CD4-positive, alpha-beta T cell (primary cell): ENCODE measurements at regions not wholly inside any gene's neighbourhood (a gene's known extent, or its start where the extent isn't known, plus 50 kb on each side); places are given as distances from the start of the nearest gene placed in this dataset.

Source experiments
- ATAC-seq: fragments of 200-7000 bp; cut with Tn5 transposase; one replicate; pipeline ENCODE4 v1.10.0; 2022; ENCODE audit warnings: mild to moderate bottlenecking; ENCODE audit not compliant: poor library complexity
- CTCF ChIA-PET: fragments of 350-600 bp; sonication (Branson Sonifier 250); formaldehyde crosslinking; loops from one replicate; lab custom pipeline; 2021; ENCODE audit warnings: antibody characterized with exemption, inconsistent platforms; lab: Charles Lee
- POLR2A ChIA-PET: fragments of 350-600 bp; sonication (Branson Sonifier 250); formaldehyde crosslinking; loops from one replicate; lab custom pipeline; 2021; ENCODE audit warnings: antibody characterized with exemption, inconsistent platforms; lab: Charles Lee
- DNase-seq, 14 experiments: peaks; one replicate each; pipeline ENCODE4 v3.0.0-alpha.2; 2013 to 2020; ENCODE audit warnings: mixed read lengths in 2 of 14
- H3K27ac ChIP-seq, 2 donors: one replicate each; pipeline versions ENCODE4 v1.5.1 to v1.7.0; 2013; ENCODE audit warnings: low read length in 2 of 2, low read depth in 1 of 2, mild to moderate bottlenecking in 1 of 2
- H3K27me3 ChIP-seq, 2 experiments: 1 replicate in 1 of 2; 2 replicates in 1 of 2; pipeline versions ENCODE4 v1.6.1 to v1.7.0; 2013; ENCODE audit warnings: low read length in 2 of 2, control low read depth in 1 of 2, mild to moderate bottlenecking in 1 of 2, moderate library complexity in 1 of 2; ENCODE audit not compliant: insufficient read depth in 2 of 2, control insufficient read depth in 1 of 2
- H3K36me3 ChIP-seq: one replicate; pipeline ENCODE4 v1.6.1; 2013; ENCODE audit warnings: low read length, control low read depth; ENCODE audit not compliant: insufficient read depth
- H3K4me1 ChIP-seq: one replicate; pipeline ENCODE4 v1.6.1; 2013; ENCODE audit warnings: low read length, control low read depth; ENCODE audit not compliant: insufficient read depth
- H3K4me3 ChIP-seq: one replicate; pipeline ENCODE4 v1.5.1; 2013; ENCODE audit warnings: mild to moderate bottlenecking, low read length, moderate library complexity
- H3K9me3 ChIP-seq, 2 experiments: 1 replicate in 1 of 2; 2 replicates in 1 of 2; pipeline versions ENCODE4 v1.6.1 to v1.7.0; 2013; ENCODE audit warnings: low read length in 2 of 2, mild to moderate bottlenecking in 2 of 2, control low read depth in 1 of 2, moderate library complexity in 1 of 2; ENCODE audit not compliant: control insufficient read depth in 1 of 2, insufficient read depth in 1 of 2
- H3K27ac Mint-ChIP-seq: one replicate; pipeline ENCODE4 v1.8.0; 2020; ENCODE audit warnings: mixed read lengths
- H3K27me3 Mint-ChIP-seq: one replicate; pipeline ENCODE4 v1.8.0; 2021; ENCODE audit warnings: mixed read lengths
- H3K36me3 Mint-ChIP-seq: one replicate; pipeline ENCODE4 v1.8.0; 2021; ENCODE audit warnings: low read depth, mixed read lengths
- H3K4me1 Mint-ChIP-seq: one replicate; pipeline ENCODE4 v1.8.0; 2021; ENCODE audit warnings: low read depth, mixed read lengths
- H3K4me3 Mint-ChIP-seq: one replicate; pipeline ENCODE4 v1.8.0; 2020; ENCODE audit warnings: mild to moderate bottlenecking, mixed read lengths
- H3K9me3 Mint-ChIP-seq: one replicate; pipeline ENCODE4 v1.8.0; 2020; ENCODE audit warnings: mixed read lengths
- intact Hi-C, 2 experiments: fragments of 100-400 bp; cut with DNase I in 1 of 2; cut with micrococcal nuclease in 1 of 2; formaldehyde crosslinking; loops; one replicate each; pipeline versions ENCODE4 v1.15.1 to v1.9.0; 2023 to 2025; cut with DNase I, micrococcal nuclease
- TF ChIP-seq, protein P1 (sequence below): fragments of 200-600 bp; IDR thresholded peaks from one replicate; pipeline ENCODE4 v1.8.0; 2022; ENCODE audit warnings: antibody characterized with exemption, mild to moderate bottlenecking

DNA sequence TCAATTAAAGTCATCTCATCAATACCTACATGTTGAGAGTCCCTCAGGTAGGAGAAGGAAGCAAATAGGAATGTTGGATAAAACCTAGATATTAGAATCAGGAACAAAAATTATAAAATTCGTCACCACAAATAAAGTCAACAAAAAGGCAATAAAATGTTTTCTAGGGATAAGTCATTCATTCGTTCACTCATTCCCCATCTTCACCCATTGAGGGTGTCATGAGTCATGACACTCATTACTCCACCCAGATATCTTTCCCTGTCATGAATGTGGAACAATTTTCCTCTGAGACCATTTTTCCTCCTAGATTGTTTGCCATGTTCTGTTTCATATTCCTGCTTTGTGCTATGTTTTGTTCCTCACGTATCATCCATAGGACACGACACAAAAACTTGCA, 50.9 kb upstream of the OLIG3 start:
- Mint-ChIP-seq H3K9me3 (no peaks in the 10 kb centered on the region), H3K36me3 (no peaks in the 10 kb centered on the region), H3K27ac (no peak overlapping the region), H3K27me3 (no peaks in the 10 kb centered on the region), H3K4me1 (peaks cover 9% of the 10 kb centered on the region), H3K4me3 (no peak overlapping the region)
- no peak overlapping the region for H3K27ac ChIP-seq
- no peaks in the 10 kb centered on the region for H3K27me3 ChIP-seq
- intact Hi-C loops = no loop called here
- H3K9me3 ChIP-seq = no peaks in the 10 kb centered on the region
- DNase-seq = no peak
- no peaks in the 10 kb centered on the region for H3K4me1 ChIP-seq
- H3K36me3 ChIP-seq = no peaks in the 10 kb centered on the region
- no peak overlapping the region for H3K4me3 ChIP-seq
- TF ChIP-seq, protein P1, sequence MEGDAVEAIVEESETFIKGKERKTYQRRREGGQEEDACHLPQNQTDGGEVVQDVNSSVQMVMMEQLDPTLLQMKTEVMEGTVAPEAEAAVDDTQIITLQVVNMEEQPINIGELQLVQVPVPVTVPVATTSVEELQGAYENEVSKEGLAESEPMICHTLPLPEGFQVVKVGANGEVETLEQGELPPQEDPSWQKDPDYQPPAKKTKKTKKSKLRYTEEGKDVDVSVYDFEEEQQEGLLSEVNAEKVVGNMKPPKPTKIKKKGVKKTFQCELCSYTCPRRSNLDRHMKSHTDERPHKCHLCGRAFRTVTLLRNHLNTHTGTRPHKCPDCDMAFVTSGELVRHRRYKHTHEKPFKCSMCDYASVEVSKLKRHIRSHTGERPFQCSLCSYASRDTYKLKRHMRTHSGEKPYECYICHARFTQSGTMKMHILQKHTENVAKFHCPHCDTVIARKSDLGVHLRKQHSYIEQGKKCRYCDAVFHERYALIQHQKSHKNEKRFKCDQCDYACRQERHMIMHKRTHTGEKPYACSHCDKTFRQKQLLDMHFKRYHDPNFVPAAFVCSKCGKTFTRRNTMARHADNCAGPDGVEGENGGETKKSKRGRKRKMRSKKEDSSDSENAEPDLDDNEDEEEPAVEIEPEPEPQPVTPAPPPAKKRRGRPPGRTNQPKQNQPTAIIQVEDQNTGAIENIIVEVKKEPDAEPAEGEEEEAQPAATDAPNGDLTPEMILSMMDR = no peak
- no peak for ATAC-seq
- ChIA-PET POLR2A (no interaction called here), CTCF (no interaction called here)

DNA sequence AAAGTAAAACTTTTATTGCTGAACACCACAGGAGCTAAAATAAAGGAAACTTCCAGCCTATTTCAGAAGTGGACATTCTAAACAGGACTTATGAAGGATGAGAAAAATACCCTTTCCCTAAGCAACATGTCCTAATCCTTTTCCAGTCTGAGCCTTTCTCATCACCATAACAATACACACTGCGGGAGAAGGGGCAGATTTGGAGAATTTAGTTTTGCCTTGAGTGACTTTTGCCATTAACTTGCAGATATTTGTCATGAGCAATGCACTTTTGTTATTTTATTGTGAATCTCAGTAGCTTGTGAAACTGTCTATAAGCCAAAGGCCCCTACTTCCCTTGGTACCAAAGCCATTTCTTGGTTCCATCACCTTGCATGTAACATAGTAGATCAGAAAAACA, 53.0 kb upstream of the OLIG3 start:
- CTCF ChIA-PET = interaction anchor here (1.3 kb wide), 1 partner anchor 14 kb away, joined by 3 read pairs; no protein-coding TSS in a partner anchor
- Mint-ChIP-seq H3K4me1 (peaks cover 6% of the 10 kb centered on the region), H3K9me3 (no peaks in the 10 kb centered on the region), H3K27ac (no peak overlapping the region), H3K36me3 (no peaks in the 10 kb centered on the region), H3K27me3 (no peaks in the 10 kb centered on the region), H3K4me3 (no peak overlapping the region)
- no peak overlapping the region for H3K27ac ChIP-seq
- no peak for DNase-seq
- H3K4me1 ChIP-seq = no peaks in the 10 kb centered on the region
- no peaks in the 10 kb centered on the region for H3K27me3 ChIP-seq
- no peaks in the 10 kb centered on the region for H3K9me3 ChIP-seq
- TF ChIP-seq, protein P1 = no peak
- no peak overlapping the region for H3K4me3 ChIP-seq
- intact Hi-C loops = no loop called here
- POLR2A ChIA-PET = no interaction called here
- ATAC-seq = no peak
- H3K36me3 ChIP-seq = no peaks in the 10 kb centered on the region

DNA sequence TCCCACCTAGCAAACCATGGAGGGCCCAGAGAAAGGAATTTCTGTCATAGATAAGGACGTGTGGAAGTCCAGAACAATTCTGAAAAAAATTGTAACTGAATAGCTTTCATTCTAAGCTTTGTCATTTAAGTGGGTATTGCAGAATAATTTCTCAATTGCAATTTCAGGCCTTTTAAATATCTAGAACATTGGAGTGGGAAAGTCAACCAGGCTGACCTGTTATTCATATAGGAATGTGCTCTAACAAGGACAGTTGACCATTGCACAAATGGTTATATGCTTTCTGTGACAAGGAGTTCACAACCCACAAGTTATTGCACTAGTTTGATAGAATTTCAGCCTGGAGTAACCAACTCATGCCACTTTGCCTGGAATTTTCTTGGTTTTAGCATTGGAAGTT, 53.4 kb upstream of the OLIG3 start:
- H3K36me3 ChIP-seq = no peaks in the 10 kb centered on the region
- TF ChIP-seq, protein P1 = no peak
- H3K4me3 ChIP-seq = no peak overlapping the region
- no peak overlapping the region for H3K4me3 Mint-ChIP-seq
- H3K4me1 Mint-ChIP-seq = peaks cover 3% of the 10 kb centered on the region
- H3K9me3 Mint-ChIP-seq = no peaks in the 10 kb centered on the region
- no peaks in the 10 kb centered on the region for H3K27me3 Mint-ChIP-seq
- H3K4me1 ChIP-seq = no peaks in the 10 kb centered on the region
- ChIA-PET POLR2A (no interaction called here), CTCF (interaction anchor here (1.3 kb wide), 1 partner anchor 13 kb away, joined by 3 read pairs; no protein-coding TSS in a partner anchor)
- no peaks in the 10 kb centered on the region for H3K27me3 ChIP-seq
- H3K9me3 ChIP-seq = no peaks in the 10 kb centered on the region
- no peak overlapping the region for H3K27ac Mint-ChIP-seq
- DNase-seq (no peak), ATAC-seq (no peak)
- intact Hi-C loops = no loop called here
- no peak overlapping the region for H3K27ac ChIP-seq
- H3K36me3 Mint-ChIP-seq = no peaks in the 10 kb centered on the region
